CD8-positive, alpha-beta memory T cell (primary cell): ENCODE measurements at regions not wholly inside any gene's neighbourhood (a gene's known extent, or its start where the extent isn't known, plus 50 kb on each side); places are given as distances from the start of the nearest gene placed in this dataset.

Experiments used
- CTCF ChIA-PET: fragments of 350-600 bp; sonication (Branson Sonifier 250); formaldehyde crosslinking; loops from one replicate; lab custom pipeline; 2021; ENCODE audit warnings: antibody characterized with exemption; lab: Charles Lee
- POLR2A ChIA-PET: fragments of 350-600 bp; sonication (Branson Sonifier 250); formaldehyde crosslinking; loops from one replicate; lab custom pipeline; 2021; ENCODE audit warnings: antibody characterized with exemption; lab: Charles Lee
- DNase-seq, 5 donors: peaks; one replicate each; pipeline versions ENCODE4 v3.0.0 to v3.0.0-alpha.2; 2020 to 2022; ENCODE audit warnings: mixed read lengths in 1 of 5
- H3K27ac ChIP-seq: one replicate; pipeline ENCODE4 v1.7.0; 2013; ENCODE audit warnings: low read depth, mild to moderate bottlenecking, low read length, moderate library complexity
- H3K27me3 ChIP-seq: 2 replicates; pipeline ENCODE4 v1.7.0; 2013; ENCODE audit warnings: low read length, mild to moderate bottlenecking; ENCODE audit not compliant: insufficient read depth, poor library complexity, severe bottlenecking
- H3K36me3 ChIP-seq: 2 replicates; pipeline ENCODE4 v1.7.0; 2013; ENCODE audit warnings: mild to moderate bottlenecking, low read length, moderate library complexity; ENCODE audit not compliant: insufficient read depth
- H3K4me1 ChIP-seq: 2 replicates; pipeline ENCODE4 v1.7.0; 2013; ENCODE audit warnings: mild to moderate bottlenecking, low read length, moderate library complexity; ENCODE audit not compliant: insufficient read depth
- H3K4me3 ChIP-seq: 2 replicates; pipeline ENCODE4 v1.7.0; 2013; ENCODE audit warnings: mild to moderate bottlenecking, low read length
- H3K9me3 ChIP-seq: 2 replicates; pipeline ENCODE4 v1.7.0; 2013; ENCODE audit warnings: mild to moderate bottlenecking, low read length
- H3K27ac Mint-ChIP-seq, 8 donors: one replicate each; pipeline ENCODE4 v1.8.0; 2020 to 2021; ENCODE audit warnings: mixed read lengths in 8 of 8, mild to moderate bottlenecking in 6 of 8, inconsistent platforms in 3 of 8, moderate library complexity in 3 of 8
- H3K27me3 Mint-ChIP-seq, 2 donors: one replicate each; pipeline ENCODE4 v1.8.0; 2020 to 2021; ENCODE audit warnings: mixed read lengths in 2 of 2, mild to moderate bottlenecking in 1 of 2, moderate library complexity in 1 of 2
- H3K36me3 Mint-ChIP-seq, 3 donors: one replicate each; pipeline ENCODE4 v1.8.0; 2020 to 2021; ENCODE audit warnings: mixed read lengths in 3 of 3, inconsistent platforms in 1 of 3, mild to moderate bottlenecking in 1 of 3
- H3K4me1 Mint-ChIP-seq, 3 donors: one replicate each; pipeline ENCODE4 v1.8.0; 2020 to 2021; ENCODE audit warnings: mixed read lengths in 3 of 3, inconsistent platforms in 1 of 3, mild to moderate bottlenecking in 1 of 3
- H3K4me3 Mint-ChIP-seq, 7 donors: one replicate each; pipeline ENCODE4 v1.8.0; 2020 to 2021; ENCODE audit warnings: mixed read lengths in 7 of 7, mild to moderate bottlenecking in 6 of 7, moderate library complexity in 4 of 7, inconsistent platforms in 2 of 7
- H3K9me3 Mint-ChIP-seq, 5 donors: one replicate each; pipeline ENCODE4 v1.8.0; 2020 to 2022; ENCODE audit warnings: mixed read lengths in 5 of 5, mild to moderate bottlenecking in 3 of 5, moderate library complexity in 2 of 5, inconsistent platforms in 1 of 5

DNA sequence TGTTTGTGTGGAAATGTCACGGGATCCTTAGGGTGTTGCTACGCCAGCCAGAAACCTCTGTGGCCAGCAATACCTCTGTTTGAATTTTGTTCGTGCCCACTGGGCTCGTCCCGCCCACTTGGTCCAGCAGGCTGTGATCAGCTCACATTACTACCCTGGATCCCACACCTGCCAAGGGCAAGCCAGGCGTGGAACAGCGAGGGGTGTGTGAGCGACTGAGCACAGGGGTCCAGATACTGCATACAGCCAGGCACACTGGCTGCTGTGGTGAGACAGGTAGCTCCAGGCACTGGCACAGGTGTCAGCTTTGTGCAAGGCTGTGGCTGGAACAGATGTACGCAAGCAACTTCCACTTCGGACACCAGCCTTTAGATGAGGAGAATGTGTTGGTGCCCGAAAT, 718.9 kb downstream of the EPHA7 start:
- H3K27me3 Mint-ChIP-seq: no peaks in the 10 kb centered on the region
- H3K9me3 ChIP-seq: no peaks in the 10 kb centered on the region
- no peak overlapping the region for H3K4me3 ChIP-seq
- H3K4me3 Mint-ChIP-seq: no peak overlapping the region
- H3K27ac Mint-ChIP-seq: no peak overlapping the region
- DNase-seq: no peak
- H3K9me3 Mint-ChIP-seq: peaks cover 0 to 13% (median 5%) of the 10 kb centered on the region in 5 donors
- no peaks in the 10 kb centered on the region for H3K27me3 ChIP-seq
- H3K27ac ChIP-seq: no peak overlapping the region
- no peaks in the 10 kb centered on the region for H3K4me1 ChIP-seq
- H3K4me1 Mint-ChIP-seq: no peaks in the 10 kb centered on the region
- no peaks in the 10 kb centered on the region for H3K36me3 ChIP-seq
- ChIA-PET CTCF (no interaction called here), POLR2A (no interaction called here)
- no peaks in the 10 kb centered on the region for H3K36me3 Mint-ChIP-seq

DNA sequence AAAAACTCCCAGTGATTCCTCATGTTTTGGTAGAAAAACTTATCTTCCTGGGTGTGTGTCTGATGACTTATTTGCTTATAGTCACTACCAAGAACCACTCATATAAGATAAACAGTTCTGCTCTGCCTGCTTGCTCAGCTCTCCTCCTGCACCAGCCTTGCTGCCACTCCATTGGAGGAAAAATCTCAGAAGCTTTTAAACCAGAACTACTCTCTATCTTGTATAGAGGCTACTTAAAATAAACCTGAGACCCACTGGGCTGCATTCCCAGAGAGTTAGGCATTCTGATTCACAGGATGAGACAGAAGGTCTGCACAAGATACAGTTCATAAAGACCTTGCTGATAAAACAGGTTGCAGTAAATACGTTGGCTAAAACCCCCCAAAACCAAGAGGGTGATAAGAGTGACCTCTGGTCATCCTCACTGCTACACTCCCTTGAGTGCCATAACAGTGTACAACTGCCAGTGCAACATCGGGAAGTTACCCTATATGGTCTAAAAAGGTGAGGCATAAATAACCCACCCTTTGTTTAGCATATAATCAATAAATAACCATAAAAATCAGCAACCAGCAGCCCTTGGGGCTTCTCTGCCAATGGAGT, 728.3 kb downstream of the EPHA7 start:
- no peaks in the 10 kb centered on the region for H3K4me1 ChIP-seq
- POLR2A ChIA-PET: no interaction called here
- Mint-ChIP-seq H3K9me3 (peaks cover 2 to 16% (median 5%) of the 10 kb centered on the region in 5 donors), H3K4me3 (no peak overlapping the region), H3K27ac (no peak overlapping the region), H3K4me1 (no peaks in the 10 kb centered on the region), H3K36me3 (no peaks in the 10 kb centered on the region), H3K27me3 (no peaks in the 10 kb centered on the region)
- no peak for DNase-seq
- H3K9me3 ChIP-seq: no peaks in the 10 kb centered on the region
- H3K27ac ChIP-seq: no peak overlapping the region
- CTCF ChIA-PET: no interaction called here
- H3K4me3 ChIP-seq: no peak overlapping the region
- H3K27me3 ChIP-seq: no peaks in the 10 kb centered on the region
- no peaks in the 10 kb centered on the region for H3K36me3 ChIP-seq

DNA sequence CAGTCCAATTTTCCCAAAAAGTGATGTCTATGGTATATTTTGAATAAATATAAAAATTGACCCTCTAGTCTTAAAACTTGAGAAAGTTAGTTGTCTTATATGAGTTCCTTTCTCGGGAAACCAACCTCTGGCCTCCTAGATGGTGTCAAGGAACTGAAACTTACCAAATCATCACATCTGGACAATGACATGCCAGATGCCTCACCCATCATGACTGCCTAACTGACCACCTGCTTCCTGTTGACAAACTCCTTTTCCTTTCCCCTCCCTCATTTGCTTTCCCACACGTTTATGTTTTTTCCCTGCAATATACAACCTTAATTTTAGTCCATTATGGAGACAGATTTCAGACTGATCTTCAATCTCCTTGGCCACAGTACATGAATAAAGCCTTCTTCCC, 731.0 kb downstream of the EPHA7 start:
- Mint-ChIP-seq H3K27ac (no peak overlapping the region), H3K27me3 (no peaks in the 10 kb centered on the region), H3K36me3 (no peaks in the 10 kb centered on the region), H3K4me3 (no peak overlapping the region), H3K9me3 (peaks cover 2 to 27% (median 8%) of the 10 kb centered on the region in 5 donors), H3K4me1 (no peaks in the 10 kb centered on the region)
- Histone ChIP-seq H3K4me3 (no peak overlapping the region), H3K27ac (no peak overlapping the region), H3K9me3 (no peaks in the 10 kb centered on the region), H3K27me3 (no peaks in the 10 kb centered on the region), H3K4me1 (no peaks in the 10 kb centered on the region), H3K36me3 (no peaks in the 10 kb centered on the region)
- CTCF ChIA-PET: no interaction called here
- DNase-seq: no peak
- POLR2A ChIA-PET: no interaction called here

DNA sequence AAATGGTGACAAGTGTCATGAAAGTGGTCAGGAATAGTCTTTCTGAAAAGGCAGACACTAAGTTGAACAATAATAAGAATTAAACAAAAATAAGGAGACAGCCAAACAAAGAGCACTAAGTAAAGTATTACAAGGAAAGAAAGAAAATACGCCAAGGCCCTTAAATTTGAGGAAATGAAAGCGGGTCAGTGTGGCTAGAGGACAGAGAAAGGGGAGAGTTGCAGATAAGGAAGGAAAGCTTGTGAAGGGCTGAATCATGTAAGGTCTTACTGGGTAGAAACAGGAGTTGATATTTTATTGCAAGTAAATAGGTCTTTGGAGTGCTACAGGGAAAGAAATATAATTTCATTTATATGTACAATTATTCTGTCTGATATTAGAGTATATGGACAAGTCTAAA, 732.1 kb downstream of the EPHA7 start:
- Mint-ChIP-seq H3K27ac (no peak overlapping the region), H3K4me1 (no peaks in the 10 kb centered on the region), H3K4me3 (no peak overlapping the region), H3K27me3 (no peaks in the 10 kb centered on the region), H3K9me3 (peaks cover 2 to 30% (median 8%) of the 10 kb centered on the region in 5 donors), H3K36me3 (no peaks in the 10 kb centered on the region)
- no peak overlapping the region for H3K27ac ChIP-seq
- no peaks in the 10 kb centered on the region for H3K9me3 ChIP-seq
- ChIA-PET POLR2A (no interaction called here), CTCF (no interaction called here)
- DNase-seq: no peak
- no peaks in the 10 kb centered on the region for H3K27me3 ChIP-seq
- H3K4me3 ChIP-seq: no peak overlapping the region
- no peaks in the 10 kb centered on the region for H3K36me3 ChIP-seq
- no peaks in the 10 kb centered on the region for H3K4me1 ChIP-seq

DNA sequence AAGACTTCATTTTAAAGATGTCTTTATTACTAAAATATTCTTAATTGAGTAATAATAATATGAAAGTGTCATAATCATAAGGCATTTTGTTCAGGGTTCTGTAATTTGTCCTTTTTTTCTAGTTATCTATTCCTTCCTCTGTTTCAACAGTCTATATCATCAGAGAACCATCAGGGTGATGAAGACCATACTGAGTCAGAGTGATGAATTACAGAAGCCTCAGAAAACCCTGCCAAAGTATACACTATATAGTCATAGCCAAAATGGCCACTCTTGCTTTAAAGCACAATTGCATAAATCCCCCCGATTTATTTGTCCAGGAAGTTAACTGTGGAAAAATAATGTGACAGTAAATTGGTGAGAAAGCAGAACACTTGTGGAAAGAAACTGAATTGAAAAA, 735.0 kb downstream of the EPHA7 start:
- no peaks in the 10 kb centered on the region for H3K4me1 ChIP-seq
- ChIA-PET CTCF (no interaction called here), POLR2A (no interaction called here)
- Mint-ChIP-seq H3K4me1 (no peaks in the 10 kb centered on the region), H3K36me3 (no peaks in the 10 kb centered on the region), H3K9me3 (peaks cover 0 to 23% (median 7%) of the 10 kb centered on the region in 5 donors), H3K27ac (no peak overlapping the region), H3K4me3 (no peak overlapping the region), H3K27me3 (no peaks in the 10 kb centered on the region)
- no peak overlapping the region for H3K27ac ChIP-seq
- no peaks in the 10 kb centered on the region for H3K27me3 ChIP-seq
- H3K36me3 ChIP-seq: no peaks in the 10 kb centered on the region
- H3K4me3 ChIP-seq: no peak overlapping the region
- DNase-seq: no peak
- no peaks in the 10 kb centered on the region for H3K9me3 ChIP-seq

DNA sequence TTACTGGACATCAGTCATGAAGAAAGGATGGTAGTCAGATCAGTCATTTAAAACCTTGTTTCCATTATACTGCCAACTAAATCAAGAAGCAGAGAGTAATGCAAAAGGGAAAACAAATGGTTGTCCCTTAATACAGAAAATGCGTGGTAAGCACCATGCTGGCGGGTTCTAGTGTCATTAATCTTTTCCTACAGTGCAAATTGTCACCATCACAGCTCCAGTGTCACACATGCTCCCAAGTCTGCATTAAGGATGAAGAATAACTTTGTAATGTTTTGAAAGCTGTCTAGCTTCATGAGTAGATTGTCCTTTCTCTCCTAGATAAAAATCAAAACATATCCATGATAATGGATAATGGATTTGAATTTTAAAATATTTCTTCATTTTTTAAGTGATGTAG, 735.6 kb downstream of the EPHA7 start:
- CTCF ChIA-PET: no interaction called here
- H3K36me3 Mint-ChIP-seq: no peaks in the 10 kb centered on the region
- no peaks in the 10 kb centered on the region for H3K4me1 Mint-ChIP-seq
- Histone ChIP-seq H3K9me3 (no peaks in the 10 kb centered on the region), H3K27ac (no peak overlapping the region), H3K36me3 (no peaks in the 10 kb centered on the region), H3K4me3 (no peak overlapping the region), H3K27me3 (no peaks in the 10 kb centered on the region), H3K4me1 (no peaks in the 10 kb centered on the region)
- H3K27me3 Mint-ChIP-seq: no peaks in the 10 kb centered on the region
- no peak for DNase-seq
- H3K9me3 Mint-ChIP-seq: peaks cover 0 to 23% (median 7%) of the 10 kb centered on the region in 5 donors
- POLR2A ChIA-PET: no interaction called here
- no peak overlapping the region for H3K27ac Mint-ChIP-seq
- no peak overlapping the region for H3K4me3 Mint-ChIP-seq

DNA sequence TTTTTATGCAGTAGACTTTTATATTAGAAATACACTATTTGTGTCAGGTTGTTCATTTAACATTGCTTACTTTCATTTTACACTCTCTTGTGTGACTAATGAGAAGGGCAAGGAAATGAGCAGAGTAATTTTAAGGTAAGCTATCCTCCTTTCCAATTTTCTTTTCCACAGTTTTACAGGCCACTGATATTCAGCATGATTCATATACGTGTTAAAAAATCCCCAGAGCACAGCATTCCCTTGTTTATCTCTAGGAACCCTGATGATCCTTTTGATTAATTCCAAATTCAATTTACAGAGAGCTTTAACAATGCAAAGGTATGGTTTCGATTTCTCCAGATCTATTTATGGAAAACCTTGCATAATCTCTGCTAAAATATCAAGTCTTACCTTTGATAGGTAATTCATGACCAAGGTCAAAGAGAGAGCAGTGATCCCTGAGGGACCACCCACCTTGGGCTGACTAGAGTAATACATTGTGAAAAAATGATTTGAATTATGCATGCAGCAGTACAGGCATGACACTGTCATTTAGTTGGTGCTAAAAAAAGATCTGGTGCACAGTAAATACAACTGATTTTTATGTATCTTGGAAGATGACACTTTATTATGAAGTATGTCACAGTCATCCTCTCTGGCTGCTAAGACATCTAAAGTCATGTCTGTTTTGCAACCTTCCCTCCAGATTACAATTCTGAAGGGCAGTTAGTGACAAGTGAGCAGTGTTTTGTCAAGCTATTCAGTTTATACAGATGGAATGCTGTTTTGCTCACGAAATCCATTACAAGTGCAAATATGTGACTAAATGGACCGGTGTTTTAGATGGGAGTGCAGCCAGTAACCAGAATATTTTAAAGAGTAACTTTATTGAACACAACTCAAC, 736.6 kb downstream of the EPHA7 start:
- H3K4me3 Mint-ChIP-seq: no peak overlapping the region
- ChIA-PET POLR2A (no interaction called here), CTCF (no interaction called here)
- H3K27me3 ChIP-seq: no peaks in the 10 kb centered on the region
- peaks cover 0 to 23% (median 7%) of the 10 kb centered on the region in 5 donors for H3K9me3 Mint-ChIP-seq
- H3K27me3 Mint-ChIP-seq: no peaks in the 10 kb centered on the region
- H3K36me3 Mint-ChIP-seq: no peaks in the 10 kb centered on the region
- H3K27ac Mint-ChIP-seq: no peak overlapping the region
- H3K36me3 ChIP-seq: no peaks in the 10 kb centered on the region
- no peaks in the 10 kb centered on the region for H3K4me1 ChIP-seq
- DNase-seq: no peak
- H3K9me3 ChIP-seq: no peaks in the 10 kb centered on the region
- no peak overlapping the region for H3K27ac ChIP-seq
- no peaks in the 10 kb centered on the region for H3K4me1 Mint-ChIP-seq
- no peak overlapping the region for H3K4me3 ChIP-seq

DNA sequence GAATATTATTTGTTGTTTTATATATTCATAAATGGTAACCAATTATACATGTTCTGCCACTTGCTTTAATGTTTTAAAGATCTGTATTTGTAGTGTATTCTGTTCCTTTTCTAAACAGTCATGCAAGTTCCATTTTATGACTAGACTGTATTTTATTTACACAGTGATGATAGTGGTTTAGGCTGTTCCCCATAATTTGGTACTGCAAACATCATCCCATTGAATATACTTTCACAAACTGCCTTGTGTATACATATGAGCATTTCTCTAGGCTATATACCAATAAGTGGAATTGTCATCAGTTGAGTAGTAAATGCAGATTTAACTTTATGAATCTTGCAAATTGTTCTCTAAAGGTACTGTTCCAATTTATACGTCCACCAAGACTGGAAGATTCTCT, 738.0 kb downstream of the EPHA7 start:
- Histone ChIP-seq H3K9me3 (no peaks in the 10 kb centered on the region), H3K36me3 (no peaks in the 10 kb centered on the region), H3K27ac (no peak overlapping the region), H3K27me3 (no peaks in the 10 kb centered on the region), H3K4me3 (no peak overlapping the region), H3K4me1 (no peaks in the 10 kb centered on the region)
- POLR2A ChIA-PET: no interaction called here
- DNase-seq: no peak
- Mint-ChIP-seq H3K27ac (no peak overlapping the region), H3K27me3 (no peaks in the 10 kb centered on the region), H3K36me3 (no peaks in the 10 kb centered on the region), H3K4me1 (no peaks in the 10 kb centered on the region), H3K9me3 (peaks cover 0 to 23% (median 8%) of the 10 kb centered on the region in 5 donors), H3K4me3 (no peak overlapping the region)
- CTCF ChIA-PET: no interaction called here
